Endodermal cell (in vitro differentiated cells): ENCODE measurements at regions not wholly inside any gene's neighbourhood (a gene's known extent, or its start where the extent isn't known, plus 50 kb on each side); places are given as distances from the start of the nearest gene placed in this dataset.

Source experiments
- DNase-seq: peaks from one replicate; pipeline ENCODE4 v3.0.0-alpha.2; 2017
- H3K27ac ChIP-seq: 2 replicates; pipeline ENCODE4 v1.5.1; 2013; ENCODE audit warnings: mild to moderate bottlenecking, low read depth, low read length, moderate library complexity
- H3K27me3 ChIP-seq: 2 replicates; pipeline ENCODE4 v1.6.1; 2013; ENCODE audit warnings: mild to moderate bottlenecking, low read length, moderate library complexity; ENCODE audit not compliant: insufficient read depth, control insufficient read depth, poor library complexity, severe bottlenecking
- H3K36me3 ChIP-seq: 2 replicates; pipeline ENCODE4 v1.7.0; 2013; ENCODE audit warnings: mild to moderate bottlenecking, low read length, moderate library complexity; ENCODE audit not compliant: control insufficient read depth, insufficient read depth
- H3K4me1 ChIP-seq: one replicate; pipeline ENCODE4 v1.7.0; 2013; ENCODE audit warnings: low read length; ENCODE audit not compliant: control insufficient read depth, insufficient read depth
- H3K4me3 ChIP-seq: 2 replicates; pipeline ENCODE4 v1.5.1; 2013; ENCODE audit warnings: mild to moderate bottlenecking, low read length, moderate library complexity
- H3K9ac ChIP-seq: 2 replicates; pipeline ENCODE4 v1.6.1; 2013; ENCODE audit warnings: mild to moderate bottlenecking, low read length, moderate library complexity; ENCODE audit not compliant: poor library complexity, severe bottlenecking; ENCODE audit errors: extremely low read depth
- H3K9me3 ChIP-seq: 2 replicates; pipeline ENCODE4 v1.6.1; 2013; ENCODE audit warnings: mild to moderate bottlenecking, low read length, moderate library complexity; ENCODE audit not compliant: control insufficient read depth
- H3K27ac Mint-ChIP-seq: 2 replicates; pipeline ENCODE4 v1.8.0; 2020; ENCODE audit warnings: mixed read lengths
- H3K27me3 Mint-ChIP-seq: 2 replicates; pipeline ENCODE4 v1.8.0; 2021; ENCODE audit warnings: mild to moderate bottlenecking, mixed read lengths; ENCODE audit not compliant: insufficient read depth
- H3K36me3 Mint-ChIP-seq: 2 replicates; pipeline ENCODE4 v1.8.0; 2020; ENCODE audit warnings: low read depth, mixed read lengths
- H3K4me1 Mint-ChIP-seq: 2 replicates; pipeline ENCODE4 v1.8.0; 2020; ENCODE audit warnings: mixed read lengths
- H3K4me3 Mint-ChIP-seq: 2 replicates; pipeline ENCODE4 v1.8.0; 2020; ENCODE audit warnings: mild to moderate bottlenecking, moderate library complexity, mixed read lengths
- H3K9me3 Mint-ChIP-seq: 2 replicates; pipeline ENCODE4 v1.8.0; 2020; ENCODE audit warnings: mild to moderate bottlenecking, mixed read lengths
- CTCF ChIP-seq: fragments of 200-600 bp; sonication (generic); conservative IDR thresholded peaks from 2 replicates; pipeline ENCODE4 v1.5.0; 2021; ENCODE audit warnings: antibody characterized with exemption, mild to moderate bottlenecking
- WGBS, 2 experiments: methylation state at CpG; one replicate each; pipeline versions ENCODE4 v1.1.5 to v1.1.7; 2013; ENCODE audit warnings: missing lambda C conversion rate in 2 of 2, mixed read lengths in 1 of 2; ENCODE audit not compliant: insufficient coverage in 1 of 2, insufficient read length in 1 of 2; 5-methylcytosine and 5-hydroxymethylcytosine counted together

- no peak overlapping the region for H3K9ac ChIP-seq
- no peak overlapping the region for H3K4me3 ChIP-seq
- H3K9me3 ChIP-seq = no peaks in the 10 kb centered on the region
- H3K4me1 ChIP-seq = peaks cover 4% of the 10 kb centered on the region
- DNase-seq = no peak
- Mint-ChIP-seq H3K27me3 (no peaks in the 10 kb centered on the region), H3K4me3 (no peak overlapping the region), H3K27ac (no peak overlapping the region), H3K36me3 (no peaks in the 10 kb centered on the region), H3K9me3 (no peaks in the 10 kb centered on the region), H3K4me1 (peaks cover 3% of the 10 kb centered on the region)
- H3K36me3 ChIP-seq = no peaks in the 10 kb centered on the region
- no peak overlapping the region for H3K27ac ChIP-seq
- H3K27me3 ChIP-seq = no peaks in the 10 kb centered on the region
- WGBS, 2 experiments = 89 to 93% methylated on average over 10 of the region's 10 CpGs
- TF ChIP-seq CTCF = no peak
These were observed 337.9 kb upstream of the PKDCC start for GRCh38 chr2:41709702-41710599.

- Histone ChIP-seq H3K9ac (no peak overlapping the region), H3K9me3 (no peaks in the 10 kb centered on the region), H3K27ac (no peak overlapping the region), H3K4me3 (no peak overlapping the region), H3K4me1 (no peaks in the 10 kb centered on the region), H3K27me3 (no peaks in the 10 kb centered on the region), H3K36me3 (no peaks in the 10 kb centered on the region)
- Mint-ChIP-seq H3K36me3 (no peaks in the 10 kb centered on the region), H3K27ac (no peak overlapping the region), H3K4me3 (no peak overlapping the region), H3K27me3 (no peaks in the 10 kb centered on the region), H3K4me1 (no peaks in the 10 kb centered on the region), H3K9me3 (no peaks in the 10 kb centered on the region)
- 87 to 100% methylated on average over 2 to 3 of the region's 3 CpGs for WGBS, 2 experiments
- DNase-seq = no peak
- no peak for TF ChIP-seq CTCF
These were observed 336.9 kb upstream of the PKDCC start for GRCh38 chr2:41710944-41711343.

- Histone ChIP-seq H3K27ac (no peak overlapping the region), H3K36me3 (no peaks in the 10 kb centered on the region), H3K4me3 (no peak overlapping the region), H3K9me3 (no peaks in the 10 kb centered on the region), H3K4me1 (no peaks in the 10 kb centered on the region), H3K9ac (no peak overlapping the region), H3K27me3 (no peaks in the 10 kb centered on the region)
- no peak for TF ChIP-seq CTCF
- 94 to 100% methylated on average over 2 of the region's 2 CpGs for WGBS, 2 experiments
- H3K27me3 Mint-ChIP-seq = no peaks in the 10 kb centered on the region
- DNase-seq = no peak
- no peak overlapping the region for H3K4me3 Mint-ChIP-seq
- no peaks in the 10 kb centered on the region for H3K36me3 Mint-ChIP-seq
- peaks cover 3% of the 10 kb centered on the region for H3K4me1 Mint-ChIP-seq
- H3K27ac Mint-ChIP-seq = no peak overlapping the region
- H3K9me3 Mint-ChIP-seq = no peaks in the 10 kb centered on the region
These were observed 336.1 kb upstream of the PKDCC start for GRCh38 chr2:41711736-41712135.
